Panc1 (cell line): ENCODE measurements at regions not wholly inside any gene's neighbourhood (a gene's known extent, or its start where the extent isn't known, plus 50 kb on each side); places are given as distances from the start of the nearest gene placed in this dataset.

Experiments used
- ATAC-seq: fragments of 200-7000 bp; cut with Tn5 transposase; 2 replicates; pipeline ENCODE4 v1.9.1; 2020; ENCODE audit warnings: mild to moderate bottlenecking, moderate library complexity
- BruUV-seq: library from RNA; stranded (reverse); fragments of 400-500 nt; replicated peaks from 2 replicates; lab custom pipeline; 2021; lab: Mats Ljungman, UMichigan
- CTCF ChIA-PET: fragments of 300-600 bp; sonication (Branson Sonifier 250); formaldehyde crosslinking; loops from one replicate; lab custom pipeline; 2022; ENCODE audit warnings: antibody characterized with exemption; lab: Charles Lee
- POLR2A ChIA-PET: fragments of 300-600 bp; sonication (Branson Sonifier 250); formaldehyde crosslinking; loops from one replicate; lab custom pipeline; 2022; ENCODE audit warnings: antibody characterized with exemption; lab: Charles Lee
- DNase-seq: peaks from one replicate; pipeline ENCODE4 v3.0.0-alpha.2; 2010; ENCODE audit warnings: low read depth, low spot score
- H3K27ac ChIP-seq: 2 replicates; pipeline ENCODE4 v1.5.1; 2011; ENCODE audit warnings: mild to moderate bottlenecking, low read length, inconsistent platforms
- H3K27me3 ChIP-seq: fragments of 200-500 bp; sonication (Bioruptor generic); 2 replicates; pipeline ENCODE4 v1.6.0; 2014; ENCODE audit warnings: low read length, inconsistent platforms; ENCODE audit not compliant: control insufficient read depth, insufficient read depth
- H3K36me3 ChIP-seq: fragments of 200-500 bp; sonication (Bioruptor generic); 2 replicates; pipeline ENCODE4 v1.5.1; 2014; ENCODE audit warnings: inconsistent platforms, mild to moderate bottlenecking, low read length, moderate library complexity; ENCODE audit not compliant: control insufficient read depth, insufficient read depth
- H3K4me1 ChIP-seq: 2 replicates; pipeline ENCODE4 v1.5.1; 2011; ENCODE audit warnings: inconsistent platforms, mild to moderate bottlenecking, low read length, moderate library complexity; ENCODE audit not compliant: control insufficient read depth, insufficient read depth
- H3K4me3 ChIP-seq, 2 experiments: 2 replicates each; pipeline ENCODE4 v1.5.1; 2011 to 2012; ENCODE audit warnings: low read depth in 2 of 2, low read length in 2 of 2, mild to moderate bottlenecking in 2 of 2, inconsistent platforms in 1 of 2, moderate library complexity in 1 of 2
- H3K9me3 ChIP-seq: fragments of 200-500 bp; sonication (Bioruptor generic); 2 replicates; pipeline ENCODE4 v1.5.1; 2014; ENCODE audit warnings: low read depth, mild to moderate bottlenecking, inconsistent platforms, low read length, moderate library complexity; ENCODE audit not compliant: control insufficient read depth, insufficient read depth
- POLR2AphosphoS5 ChIP-seq: IDR thresholded peaks from 2 replicates; pipeline ENCODE4 v1.6.1; 2012; ENCODE audit warnings: mild to moderate bottlenecking, low read depth, low read length, moderate library complexity
- REST ChIP-seq, 2 experiments: IDR thresholded peaks; 2 replicates each; pipeline ENCODE4 v1.6.1; 2011 to 2012; ENCODE audit warnings: low read depth in 2 of 2, control low read depth in 1 of 2, low read length in 1 of 2, mild to moderate bottlenecking in 1 of 2, moderate library complexity in 1 of 2; ENCODE audit not compliant: insufficient read depth in 1 of 2
- SIN3A ChIP-seq: IDR thresholded peaks from 2 replicates; pipeline ENCODE4 v1.6.1; 2012; ENCODE audit warnings: low read depth, mild to moderate bottlenecking, low read length, moderate library complexity, borderline replicate concordance; ENCODE audit not compliant: insufficient read depth
- TCF7L2 ChIP-seq: IDR thresholded peaks from 2 replicates; pipeline ENCODE4 v1.6.1; 2011; ENCODE audit warnings: mild to moderate bottlenecking, low read depth, low read length, inconsistent platforms
- in situ Hi-C: cut with HindIII; loops from 2 replicates; pipeline ENCODE4 v1.10.0; 2016; ENCODE audit warnings: low sequenced_read_pairs, low pct_unique_long_range_greater_than_20kb
- intact Hi-C: fragments of 100-400 bp; cut with micrococcal nuclease; formaldehyde crosslinking; loops from one replicate; pipeline ENCODE4 v1.10.0; 2022; ENCODE audit not compliant: unreplicated experiment
- TF ChIP-seq, protein P1 (sequence below): fragments of 450-650 bp; IDR thresholded peaks from 2 replicates; pipeline ENCODE4 v1.5.1; 2017; ENCODE audit warnings: mild to moderate bottlenecking

GRCh38 chr18:65988972-65989371 lies 238.2 kb downstream of the CDH7 start:
- ChIA-PET POLR2A (no interaction called here), CTCF (no interaction called here)
- intact Hi-C loops = no loop called here
- DNase-seq (no peak), ATAC-seq (no peak)
- H3K27ac ChIP-seq = no peak overlapping the region
- H3K4me1 ChIP-seq = no peaks in the 10 kb centered on the region
- TF ChIP-seq TCF7L2 = no peak
- TF ChIP-seq SIN3A = no peak
- TF ChIP-seq POLR2AphosphoS5 = no peak
- TF ChIP-seq, protein P1, sequence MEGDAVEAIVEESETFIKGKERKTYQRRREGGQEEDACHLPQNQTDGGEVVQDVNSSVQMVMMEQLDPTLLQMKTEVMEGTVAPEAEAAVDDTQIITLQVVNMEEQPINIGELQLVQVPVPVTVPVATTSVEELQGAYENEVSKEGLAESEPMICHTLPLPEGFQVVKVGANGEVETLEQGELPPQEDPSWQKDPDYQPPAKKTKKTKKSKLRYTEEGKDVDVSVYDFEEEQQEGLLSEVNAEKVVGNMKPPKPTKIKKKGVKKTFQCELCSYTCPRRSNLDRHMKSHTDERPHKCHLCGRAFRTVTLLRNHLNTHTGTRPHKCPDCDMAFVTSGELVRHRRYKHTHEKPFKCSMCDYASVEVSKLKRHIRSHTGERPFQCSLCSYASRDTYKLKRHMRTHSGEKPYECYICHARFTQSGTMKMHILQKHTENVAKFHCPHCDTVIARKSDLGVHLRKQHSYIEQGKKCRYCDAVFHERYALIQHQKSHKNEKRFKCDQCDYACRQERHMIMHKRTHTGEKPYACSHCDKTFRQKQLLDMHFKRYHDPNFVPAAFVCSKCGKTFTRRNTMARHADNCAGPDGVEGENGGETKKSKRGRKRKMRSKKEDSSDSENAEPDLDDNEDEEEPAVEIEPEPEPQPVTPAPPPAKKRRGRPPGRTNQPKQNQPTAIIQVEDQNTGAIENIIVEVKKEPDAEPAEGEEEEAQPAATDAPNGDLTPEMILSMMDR = no peak
- no peak for TF ChIP-seq REST (IDR thresholded peaks at IDR 0.05; ENCODE audit: insufficient read depth in 1 of 2, low read depth in 2 of 2, low read length in 1 of 2)
- in situ Hi-C loops = no loop called here
- no peak overlapping the region for H3K4me3 ChIP-seq
- no peaks in the 10 kb centered on the region for H3K36me3 ChIP-seq
- H3K9me3 ChIP-seq = no peaks in the 10 kb centered on the region
- H3K27me3 ChIP-seq = no peaks in the 10 kb centered on the region
- BruUV-seq = no TSS peak

DNA sequence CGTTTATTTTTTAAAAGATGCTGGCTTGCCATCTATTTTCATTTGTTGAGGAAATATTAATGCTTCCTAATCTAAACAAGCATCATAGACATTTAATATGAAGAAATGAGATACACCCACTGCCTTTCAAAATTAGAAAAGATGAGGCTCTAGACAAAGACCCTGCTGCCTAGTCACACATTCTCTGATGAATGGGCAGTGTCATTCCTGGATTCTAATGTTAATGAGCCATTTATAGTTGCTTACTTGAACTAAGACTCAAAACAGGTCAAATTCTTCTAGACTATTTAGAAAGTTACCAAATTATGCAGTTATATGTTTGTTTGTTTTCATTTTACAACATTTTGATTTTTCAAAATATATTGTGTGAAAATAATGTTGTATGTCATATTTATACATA lies 237.6 kb downstream of the CDH7 start:
- BruUV-seq = no TSS peak
- ChIA-PET CTCF (no interaction called here), POLR2A (no interaction called here)
- DNase-seq (no peak), ATAC-seq (no peak)
- intact Hi-C loops = no loop called here
- Histone ChIP-seq H3K9me3 (no peaks in the 10 kb centered on the region), H3K27ac (no peak overlapping the region), H3K4me3 (no peak overlapping the region), H3K36me3 (no peaks in the 10 kb centered on the region), H3K4me1 (no peaks in the 10 kb centered on the region), H3K27me3 (no peaks in the 10 kb centered on the region)
- TF ChIP-seq POLR2AphosphoS5 (no peak), TCF7L2 (no peak), REST (IDR thresholded peaks at IDR 0.05; ENCODE audit: insufficient read depth in 1 of 2, low read depth in 2 of 2, low read length in 1 of 2) (no peak), SIN3A (no peak)
- TF ChIP-seq, protein P1 = no peak
- in situ Hi-C loops = no loop called here
